Body of pancreas (tissue), 4 donors: ENCODE measurements at regions not wholly inside any gene's neighbourhood (a gene's known extent, or its start where the extent isn't known, plus 50 kb on each side); places are given as distances from the start of the nearest gene placed in this dataset. TPM values are rescaled to one million over a fixed set of nuclear protein-coding genes. Genes with fewer than 3 reads are reported as not detected.

Experiments
- ATAC-seq: fragments of 150-250 bp; one replicate; pipeline ENCODE4 v1.9.1; 2016
- DNase-seq, 4 donors: peaks; one replicate each; pipeline ENCODE4 v3.0.0-alpha.2; 2019
- H3K27ac ChIP-seq, 4 donors: fragments of 200-600 bp; sonication (generic); 1 replicate in 3 of 4; 2 replicates in 1 of 4; pipeline versions ENCODE4 v1.5.1 to v1.6.1; 2016 to 2019; ENCODE audit warnings: mild to moderate bottlenecking in 1 of 4, mixed read lengths in 1 of 4, moderate library complexity in 1 of 4
- H3K27me3 ChIP-seq, 2 donors: fragments of 200-600 bp; sonication (generic); one replicate each; pipeline ENCODE4 v1.6.0; 2016; ENCODE audit warnings: mild to moderate bottlenecking in 1 of 2
- H3K36me3 ChIP-seq, 2 donors: fragments of 200-600 bp; sonication (generic); replicated peaks in 1 of 2; 2 replicates each; pipeline ENCODE4 v1.5.1; 2016; ENCODE audit warnings: low read depth in 2 of 2; ENCODE audit not compliant: insufficient read depth in 1 of 2
- H3K4me1 ChIP-seq: fragments of 200-600 bp; sonication (generic); one replicate; pipeline ENCODE4 v1.6.0; 2016
- H3K4me3 ChIP-seq, 2 donors: fragments of 200-600 bp; sonication (generic); 1 replicate in 1 of 2; 2 replicates in 1 of 2; pipeline ENCODE4 v1.5.1; 2016 to 2019
- H3K9me3 ChIP-seq, 3 donors: fragments of 200-600 bp; sonication (generic); 1 replicate in 2 of 3; 2 replicates in 1 of 3; pipeline ENCODE4 v1.5.1; 2016
- POLR2A ChIP-seq, 3 donors: fragments of 450-650 bp; IDR thresholded peaks; one replicate each; pipeline ENCODE4 v1.6.1; 2016; ENCODE audit warnings: antibody characterized with exemption in 3 of 3, mild to moderate bottlenecking in 2 of 3
- WGBS, 2 donors: methylation state at CpG; one replicate each; pipeline ENCODE4 v1.1.5; 2017; 5-methylcytosine and 5-hydroxymethylcytosine counted together
- intact Hi-C: fragments of 100-400 bp; cut with DNase I; formaldehyde crosslinking; loops from one replicate; pipeline ENCODE4 v1.15.1; 2023
- small RNA-seq: library from RNA; depleted of rRNA; stranded (forward); fragments of <200 nt; gene quantifications from one replicate; pipeline ENCODE3, GENCODE V24; 2016
- TF ChIP-seq, protein P1 (sequence below), 7 experiments: fragments of 450-650 bp in 4 of 7; fragments of 200-600 bp in 3 of 7; sonication (generic) in 3 of 7; IDR thresholded peaks; one replicate each; pipeline ENCODE4 v1.5.1; 2016 to 2019; ENCODE audit warnings: antibody characterized with exemption in 7 of 7

DNA sequence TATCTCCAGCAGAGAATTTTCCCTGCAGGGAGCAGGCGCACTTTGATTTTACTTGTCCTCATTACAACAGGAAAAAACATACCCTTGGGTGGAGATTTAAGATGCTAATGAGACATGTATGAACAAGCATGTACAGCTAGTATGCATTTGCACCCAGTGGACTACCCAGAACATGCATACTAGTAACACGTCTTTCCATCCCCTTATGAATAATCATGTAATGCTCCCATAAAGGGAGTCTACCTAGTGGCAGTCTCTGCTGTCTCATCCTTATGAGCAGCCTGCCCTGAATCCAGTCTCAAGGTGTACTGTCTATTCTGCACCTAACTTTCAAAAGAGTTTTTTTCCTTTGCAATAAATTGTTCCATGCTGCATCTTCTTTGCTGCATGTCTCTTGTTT, 1222.0 kb downstream of the ROBO1 start:
- DNase-seq: no peak
- whole genome bisulfite sequencing, 2 donors: 68 to 77% methylated on average over 2 of the region's 2 CpGs

More for the DNA sequence above, 1222.0 kb downstream of the ROBO1 start:
- Histone ChIP-seq H3K9me3 (no peaks in the 10 kb centered on the region), H3K4me1 (no peaks in the 10 kb centered on the region), H3K36me3 (no peaks in the 10 kb centered on the region), H3K4me3 (no peak overlapping the region), H3K27me3 (no peaks in the 10 kb centered on the region), H3K27ac (no peak overlapping the region)
- ATAC-seq: no peak
- TF ChIP-seq POLR2A (IDR thresholded peaks at IDR 0.05): no peak
- TF ChIP-seq, protein P1, sequence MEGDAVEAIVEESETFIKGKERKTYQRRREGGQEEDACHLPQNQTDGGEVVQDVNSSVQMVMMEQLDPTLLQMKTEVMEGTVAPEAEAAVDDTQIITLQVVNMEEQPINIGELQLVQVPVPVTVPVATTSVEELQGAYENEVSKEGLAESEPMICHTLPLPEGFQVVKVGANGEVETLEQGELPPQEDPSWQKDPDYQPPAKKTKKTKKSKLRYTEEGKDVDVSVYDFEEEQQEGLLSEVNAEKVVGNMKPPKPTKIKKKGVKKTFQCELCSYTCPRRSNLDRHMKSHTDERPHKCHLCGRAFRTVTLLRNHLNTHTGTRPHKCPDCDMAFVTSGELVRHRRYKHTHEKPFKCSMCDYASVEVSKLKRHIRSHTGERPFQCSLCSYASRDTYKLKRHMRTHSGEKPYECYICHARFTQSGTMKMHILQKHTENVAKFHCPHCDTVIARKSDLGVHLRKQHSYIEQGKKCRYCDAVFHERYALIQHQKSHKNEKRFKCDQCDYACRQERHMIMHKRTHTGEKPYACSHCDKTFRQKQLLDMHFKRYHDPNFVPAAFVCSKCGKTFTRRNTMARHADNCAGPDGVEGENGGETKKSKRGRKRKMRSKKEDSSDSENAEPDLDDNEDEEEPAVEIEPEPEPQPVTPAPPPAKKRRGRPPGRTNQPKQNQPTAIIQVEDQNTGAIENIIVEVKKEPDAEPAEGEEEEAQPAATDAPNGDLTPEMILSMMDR (IDR thresholded peaks at IDR 0.05): no peak
- intact Hi-C loops: no loop called here

Small RNA genes lying in the stretch of these regions (small RNA-seq; reads per million reads assigned to genes)
- not detected for gene RN7SKP61
- not detected for gene RN7SL647P
- not detected for gene RNU6-217P
